ENCODE measurements at regions not wholly inside any gene's neighbourhood (a gene's known extent, or its start where the extent isn't known, plus 50 kb on each side); places are given as distances from the start of the nearest gene placed in this dataset.

DNA sequence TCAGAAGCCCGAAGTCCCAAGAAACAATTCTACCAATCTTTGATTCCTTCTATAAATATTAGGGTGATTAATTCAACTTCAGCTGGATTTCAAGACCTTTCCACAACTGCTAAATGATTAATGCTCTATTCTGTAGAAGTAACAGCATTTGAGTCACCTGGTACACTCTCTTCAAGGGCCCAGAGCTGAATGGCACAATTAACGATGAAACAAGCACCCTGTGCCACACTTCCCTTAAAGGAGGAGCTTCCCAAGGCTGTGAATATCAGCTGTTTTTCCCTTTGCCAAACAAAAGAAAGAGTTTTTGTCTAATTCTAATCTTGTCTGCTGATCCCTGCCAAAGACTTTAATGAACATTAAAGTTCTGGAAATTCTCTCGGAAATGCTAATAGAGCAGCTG is 56.0 kb downstream of the BOD1L2 start:
- no peaks in the 10 kb centered on the region for H3K4me1 ChIP-seq (ENCODE audit: insufficient read depth)
- no peaks in the 10 kb centered on the region for H3K9me2 ChIP-seq (replicated peaks; ENCODE audit: insufficient read depth)
- no peak for TF ChIP-seq EZH2 (IDR thresholded peaks at IDR 0.05; ENCODE audit: borderline replicate concordance)
- no peak for TF ChIP-seq EZH2phosphoT487 (IDR thresholded peaks at IDR 0.05; ENCODE audit: low read depth, severe bottlenecking, unreplicated experiment)
- TF ChIP-seq, protein P1, sequence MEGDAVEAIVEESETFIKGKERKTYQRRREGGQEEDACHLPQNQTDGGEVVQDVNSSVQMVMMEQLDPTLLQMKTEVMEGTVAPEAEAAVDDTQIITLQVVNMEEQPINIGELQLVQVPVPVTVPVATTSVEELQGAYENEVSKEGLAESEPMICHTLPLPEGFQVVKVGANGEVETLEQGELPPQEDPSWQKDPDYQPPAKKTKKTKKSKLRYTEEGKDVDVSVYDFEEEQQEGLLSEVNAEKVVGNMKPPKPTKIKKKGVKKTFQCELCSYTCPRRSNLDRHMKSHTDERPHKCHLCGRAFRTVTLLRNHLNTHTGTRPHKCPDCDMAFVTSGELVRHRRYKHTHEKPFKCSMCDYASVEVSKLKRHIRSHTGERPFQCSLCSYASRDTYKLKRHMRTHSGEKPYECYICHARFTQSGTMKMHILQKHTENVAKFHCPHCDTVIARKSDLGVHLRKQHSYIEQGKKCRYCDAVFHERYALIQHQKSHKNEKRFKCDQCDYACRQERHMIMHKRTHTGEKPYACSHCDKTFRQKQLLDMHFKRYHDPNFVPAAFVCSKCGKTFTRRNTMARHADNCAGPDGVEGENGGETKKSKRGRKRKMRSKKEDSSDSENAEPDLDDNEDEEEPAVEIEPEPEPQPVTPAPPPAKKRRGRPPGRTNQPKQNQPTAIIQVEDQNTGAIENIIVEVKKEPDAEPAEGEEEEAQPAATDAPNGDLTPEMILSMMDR (IDR thresholded peaks at IDR 0.05; ENCODE audit: poor library complexity) = no peak
- no peaks in the 10 kb centered on the region for H3K79me2 ChIP-seq
- no peaks in the 10 kb centered on the region for H4K20me1 ChIP-seq (ENCODE audit: insufficient read depth, poor library complexity, severe bottlenecking)
- 87% methylated on average over 3 of the region's 3 CpGs for WGBS (ENCODE audit: low lambda C conversion rate, missing lambda C conversion rate)
- DNase-seq (ENCODE audit: low spot score) = no peak
- no peaks in the 10 kb centered on the region for H3K9me3 ChIP-seq (ENCODE audit: low read depth)
- no peak overlapping the region for H3K4me3 ChIP-seq
- no peak overlapping the region for H3K27ac ChIP-seq
- no peak overlapping the region for H2AFZ ChIP-seq
- no peaks in the 10 kb centered on the region for H3K36me3 ChIP-seq (replicated peaks; ENCODE audit: insufficient read depth, low read depth)
- no peaks in the 10 kb centered on the region for H3K27me3 ChIP-seq
- H3K4me2 ChIP-seq = no peak overlapping the region

GRCh38 chr18:57205641-57206040 is 58.8 kb downstream of the BOD1L2 start:
- no peak for TF ChIP-seq EZH2phosphoT487 (IDR thresholded peaks at IDR 0.05; ENCODE audit: low read depth, severe bottlenecking, unreplicated experiment)
- TF ChIP-seq, protein P1 (IDR thresholded peaks at IDR 0.05; ENCODE audit: poor library complexity) = no peak
- no peak for TF ChIP-seq EZH2 (IDR thresholded peaks at IDR 0.05; ENCODE audit: borderline replicate concordance)
- H3K4me2 ChIP-seq = no peak overlapping the region
- no peak overlapping the region for H2AFZ ChIP-seq
- H3K27ac ChIP-seq = no peak overlapping the region
- no peaks in the 10 kb centered on the region for H3K36me3 ChIP-seq (replicated peaks; ENCODE audit: insufficient read depth, low read depth)
- no peaks in the 10 kb centered on the region for H3K9me2 ChIP-seq (replicated peaks; ENCODE audit: insufficient read depth)
- no peaks in the 10 kb centered on the region for H4K20me1 ChIP-seq (ENCODE audit: insufficient read depth, poor library complexity, severe bottlenecking)
- no peaks in the 10 kb centered on the region for H3K79me2 ChIP-seq
- H3K4me1 ChIP-seq (ENCODE audit: insufficient read depth) = peaks cover 7% of the 10 kb centered on the region
- H3K9me3 ChIP-seq (ENCODE audit: low read depth) = no peaks in the 10 kb centered on the region
- DNase-seq (ENCODE audit: low spot score) = no peak
- WGBS (ENCODE audit: low lambda C conversion rate, missing lambda C conversion rate) = 90% methylated on average over 4 of the region's 4 CpGs
- H3K4me3 ChIP-seq = no peak overlapping the region
- H3K27me3 ChIP-seq = no peaks in the 10 kb centered on the region

DNA sequence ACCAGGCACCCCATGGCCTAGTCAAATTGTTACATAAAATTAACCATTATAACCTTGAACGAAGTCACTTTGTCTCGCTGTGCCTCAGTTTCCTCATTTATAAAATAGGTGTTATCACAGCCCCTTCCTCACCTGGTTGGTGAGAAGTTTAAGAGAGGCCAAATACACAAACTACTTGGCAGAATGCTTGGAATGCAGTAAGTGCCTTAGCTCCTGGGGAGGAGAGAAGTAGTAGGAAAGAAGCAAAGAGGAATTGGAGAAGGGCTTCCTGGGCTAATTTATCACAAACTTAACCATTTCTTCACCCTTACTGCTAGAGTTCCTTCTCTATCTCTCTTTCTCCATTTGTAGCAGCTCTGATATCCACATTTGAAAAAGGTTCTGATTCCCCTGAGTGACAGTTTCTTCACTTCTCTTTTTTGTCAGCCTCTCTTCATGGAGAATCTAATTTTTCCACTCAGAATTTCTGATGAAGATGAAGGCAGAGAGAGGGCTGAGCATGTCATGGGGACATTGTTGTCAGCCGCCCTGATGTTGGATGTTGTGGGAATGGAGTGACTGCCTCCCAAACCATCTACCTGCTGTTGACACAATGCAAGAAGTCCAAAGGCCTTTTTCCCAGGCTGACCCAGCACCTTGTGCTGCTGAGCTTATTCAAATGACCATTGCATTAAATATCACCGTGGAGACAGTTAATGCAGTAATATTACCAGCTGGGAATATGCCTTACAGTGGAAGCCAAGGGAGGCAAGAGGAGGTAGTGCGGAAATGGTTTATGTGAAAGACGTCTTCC is 60.4 kb downstream of the BOD1L2 start:
- 53% methylated on average over 6 of the region's 6 CpGs for WGBS (ENCODE audit: low lambda C conversion rate, missing lambda C conversion rate)
- DNase-seq (ENCODE audit: low spot score) = peak; percentile 27

DNA sequence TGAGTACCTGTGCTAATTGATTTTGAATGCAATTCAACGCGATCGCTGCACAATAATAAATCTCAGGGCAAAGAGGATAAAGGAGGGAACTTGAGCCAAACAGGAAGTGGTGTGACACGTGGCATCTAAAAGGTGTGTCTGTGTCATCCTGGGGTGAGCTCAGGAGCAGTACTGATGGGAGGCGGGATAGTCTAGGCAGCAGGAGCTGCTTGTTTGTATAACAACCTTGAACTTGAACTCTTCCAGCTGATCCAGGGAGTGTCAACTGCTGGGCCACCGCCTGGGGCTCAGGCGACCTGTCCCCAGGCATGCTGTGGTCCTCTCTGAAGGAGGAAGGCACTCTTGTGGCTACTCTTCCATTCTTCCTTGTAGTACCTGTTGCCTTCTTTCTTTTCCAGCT is 61.2 kb downstream of the BOD1L2 start:
- H3K27ac ChIP-seq = no peak overlapping the region
- no peaks in the 10 kb centered on the region for H3K79me2 ChIP-seq
- no peak overlapping the region for H3K4me2 ChIP-seq
- H2AFZ ChIP-seq = no peak overlapping the region
- H3K9me3 ChIP-seq (ENCODE audit: low read depth) = no peaks in the 10 kb centered on the region
- peaks cover 7% of the 10 kb centered on the region for H3K4me1 ChIP-seq (ENCODE audit: insufficient read depth)
- H3K36me3 ChIP-seq (replicated peaks; ENCODE audit: insufficient read depth, low read depth) = no peaks in the 10 kb centered on the region
- H3K27me3 ChIP-seq = no peaks in the 10 kb centered on the region
- TF ChIP-seq EZH2phosphoT487 (IDR thresholded peaks at IDR 0.05; ENCODE audit: low read depth, severe bottlenecking, unreplicated experiment) (no peak), EZH2 (IDR thresholded peaks at IDR 0.05; ENCODE audit: borderline replicate concordance) (no peak)
- TF ChIP-seq, protein P1 (IDR thresholded peaks at IDR 0.05; ENCODE audit: poor library complexity) = no peak
- DNase-seq (ENCODE audit: low spot score) = no peak
- H3K4me3 ChIP-seq = no peak overlapping the region
- 73% methylated on average over 7 of the region's 7 CpGs for WGBS (ENCODE audit: low lambda C conversion rate, missing lambda C conversion rate)
- H3K9me2 ChIP-seq (replicated peaks; ENCODE audit: insufficient read depth) = no peaks in the 10 kb centered on the region
- H4K20me1 ChIP-seq (ENCODE audit: insufficient read depth, poor library complexity, severe bottlenecking) = no peaks in the 10 kb centered on the region

More for the DNA sequence above, 60.4 kb downstream of the BOD1L2 start:
- Histone ChIP-seq H4K20me1 (ENCODE audit: insufficient read depth, poor library complexity, severe bottlenecking) (no peaks in the 10 kb centered on the region), H3K9me3 (ENCODE audit: low read depth) (no peaks in the 10 kb centered on the region), H3K36me3 (replicated peaks; ENCODE audit: insufficient read depth, low read depth) (no peaks in the 10 kb centered on the region), H3K4me1 (ENCODE audit: insufficient read depth) (peaks cover 7% of the 10 kb centered on the region), H3K27me3 (no peaks in the 10 kb centered on the region), H3K79me2 (no peaks in the 10 kb centered on the region), H2AFZ (no peak overlapping the region), H3K27ac (no peak overlapping the region), H3K9me2 (replicated peaks; ENCODE audit: insufficient read depth) (no peaks in the 10 kb centered on the region), H3K4me3 (no peak overlapping the region), H3K4me2 (no peak overlapping the region)
- TF ChIP-seq EZH2phosphoT487 (IDR thresholded peaks at IDR 0.05; ENCODE audit: low read depth, severe bottlenecking, unreplicated experiment) = no peak

Data from hepatocyte (in vitro differentiated cells).